Left lobe of liver (tissue), 2 donors: ENCODE measurements at regions not wholly inside any gene's neighbourhood (a gene's known extent, or its start where the extent isn't known, plus 50 kb on each side); places are given as distances from the start of the nearest gene placed in this dataset.
A peak's percentile ranks its signal among the peaks of the same experiment; 100 is the strongest.
"Not testable (repeated sequence)": the region's sequence is repeated elsewhere in the genome, so short reads cannot be mapped to it uniquely, and the experiment has no call there.

Experiments
- ATAC-seq: fragments of 200-7000 bp; cut with Tn5 transposase; one replicate; pipeline ENCODE4 v1.9.1; 2020; ENCODE audit warnings: mild to moderate bottlenecking, moderate library complexity
- DNase-seq: peaks from one replicate; pipeline ENCODE4 v3.0.0-alpha.2; 2020; ENCODE audit warnings: low spot score
- donor health status: DM: no; HTN: no; CAD: no; lungs with moderate emphysema.
- donor health status: DM: no; HTN: yes; CAD: no.

- DNase-seq, ATAC-seq: not testable (repeated sequence)
Measured at GRCh38 chr18:30839056-30839561, 203.4 kb downstream of the DSC3 start.

GRCh38 chr18:30828700-30829099 is 213.8 kb downstream of the DSC3 start:
- DNase-seq (no peak), ATAC-seq (no peak)

GRCh38 chr18:30819619-30820018 is 222.9 kb downstream of the DSC3 start:
- ATAC-seq = no peak
- DNase-seq = no peak

GRCh38 chr18:30814446-30814845 is 228.1 kb downstream of the DSC3 start:
- peak; percentile 41 for ATAC-seq
- no peak for DNase-seq

- no peak for DNase-seq
- ATAC-seq = no peak
Measured at GRCh38 chr18:30811580-30811979, 231.0 kb downstream of the DSC3 start.

GRCh38 chr18:30810580-30810979 is 232.0 kb downstream of the DSC3 start:
- no peak for ATAC-seq
- DNase-seq = no peak

GRCh38 chr18:30806823-30807222 is 235.7 kb downstream of the DSC3 start:
- ATAC-seq = no peak
- DNase-seq = no peak

GRCh38 chr18:30800800-30801199 is 241.7 kb downstream of the DSC3 start:
- no peak for DNase-seq
- peak; percentile 23 for ATAC-seq

- DNase-seq = no peak
- ATAC-seq = no peak
Measured at GRCh38 chr18:30792051-30792450, 250.5 kb downstream of the DSC3 start.

- not testable (repeated sequence) for ATAC-seq, DNase-seq
Measured at GRCh38 chr18:30788411-30788991, 254.0 kb downstream of the DSC3 start.

GRCh38 chr18:30787410-30787809 is 255.1 kb downstream of the DSC3 start:
- no peak for ATAC-seq

GRCh38 chr18:30781601-30782000 is 260.9 kb downstream of the DSC3 start:
- ATAC-seq = no peak
- no peak for DNase-seq

More at GRCh38 chr18:30787410-30787809, 255.1 kb downstream of the DSC3 start:
- no peak for DNase-seq

GRCh38 chr18:30775629-30776028 is 266.9 kb downstream of the DSC3 start:
- no peak for ATAC-seq
- no peak for DNase-seq

GRCh38 chr18:30772170-30772569 is 270.4 kb downstream of the DSC3 start:
- DNase-seq, ATAC-seq: not testable (repeated sequence)

- ATAC-seq = no peak
- DNase-seq = no peak
Measured at GRCh38 chr18:30766053-30766452, 276.5 kb downstream of the DSC3 start.

GRCh38 chr18:30765247-30765646 is 277.3 kb downstream of the DSC3 start:
- ATAC-seq (no peak), DNase-seq (no peak)

- ATAC-seq (no peak), DNase-seq (no peak)
Measured at GRCh38 chr18:30763902-30764350, 278.6 kb downstream of the DSC3 start.

- ATAC-seq = no peak
- no peak for DNase-seq
Measured at GRCh38 chr18:30754846-30755245, 287.7 kb downstream of the DSC3 start.

GRCh38 chr18:30748541-30748940 is 294.0 kb downstream of the DSC3 start:
- no peak for ATAC-seq
- no peak for DNase-seq

- ATAC-seq = no peak
- DNase-seq = no peak
Measured at GRCh38 chr18:30746224-30746623, 296.3 kb downstream of the DSC3 start.

- DNase-seq (no peak), ATAC-seq (no peak)
Measured at GRCh38 chr18:30743033-30743432, 299.5 kb downstream of the DSC3 start.

- DNase-seq = no peak
- no peak for ATAC-seq
Measured at GRCh38 chr18:30730915-30731314, 311.6 kb downstream of the DSC3 start.

GRCh38 chr18:30727849-30728248 is 314.7 kb downstream of the DSC3 start:
- DNase-seq = no peak
- ATAC-seq = no peak
